Endodermal cell (in vitro differentiated cells): ENCODE measurements at regions not wholly inside any gene's neighbourhood (a gene's known extent, or its start where the extent isn't known, plus 50 kb on each side); places are given as distances from the start of the nearest gene placed in this dataset.

ENCODE experiments used
- DNase-seq: peaks from one replicate; pipeline ENCODE4 v3.0.0-alpha.2; 2017
- H3K27ac ChIP-seq: 2 replicates; pipeline ENCODE4 v1.5.1; 2013; ENCODE audit warnings: mild to moderate bottlenecking, low read depth, low read length, moderate library complexity
- H3K27me3 ChIP-seq: 2 replicates; pipeline ENCODE4 v1.6.1; 2013; ENCODE audit warnings: mild to moderate bottlenecking, low read length, moderate library complexity; ENCODE audit not compliant: insufficient read depth, control insufficient read depth, poor library complexity, severe bottlenecking
- H3K36me3 ChIP-seq: 2 replicates; pipeline ENCODE4 v1.7.0; 2013; ENCODE audit warnings: mild to moderate bottlenecking, low read length, moderate library complexity; ENCODE audit not compliant: control insufficient read depth, insufficient read depth
- H3K4me1 ChIP-seq: one replicate; pipeline ENCODE4 v1.7.0; 2013; ENCODE audit warnings: low read length; ENCODE audit not compliant: control insufficient read depth, insufficient read depth
- H3K4me3 ChIP-seq: 2 replicates; pipeline ENCODE4 v1.5.1; 2013; ENCODE audit warnings: mild to moderate bottlenecking, low read length, moderate library complexity
- H3K9ac ChIP-seq: 2 replicates; pipeline ENCODE4 v1.6.1; 2013; ENCODE audit warnings: mild to moderate bottlenecking, low read length, moderate library complexity; ENCODE audit not compliant: poor library complexity, severe bottlenecking; ENCODE audit errors: extremely low read depth
- H3K9me3 ChIP-seq: 2 replicates; pipeline ENCODE4 v1.6.1; 2013; ENCODE audit warnings: mild to moderate bottlenecking, low read length, moderate library complexity; ENCODE audit not compliant: control insufficient read depth
- H3K27ac Mint-ChIP-seq: 2 replicates; pipeline ENCODE4 v1.8.0; 2020; ENCODE audit warnings: mixed read lengths
- H3K27me3 Mint-ChIP-seq: 2 replicates; pipeline ENCODE4 v1.8.0; 2021; ENCODE audit warnings: mild to moderate bottlenecking, mixed read lengths; ENCODE audit not compliant: insufficient read depth
- H3K36me3 Mint-ChIP-seq: 2 replicates; pipeline ENCODE4 v1.8.0; 2020; ENCODE audit warnings: low read depth, mixed read lengths
- H3K4me1 Mint-ChIP-seq: 2 replicates; pipeline ENCODE4 v1.8.0; 2020; ENCODE audit warnings: mixed read lengths
- H3K4me3 Mint-ChIP-seq: 2 replicates; pipeline ENCODE4 v1.8.0; 2020; ENCODE audit warnings: mild to moderate bottlenecking, moderate library complexity, mixed read lengths
- H3K9me3 Mint-ChIP-seq: 2 replicates; pipeline ENCODE4 v1.8.0; 2020; ENCODE audit warnings: mild to moderate bottlenecking, mixed read lengths
- WGBS, 2 experiments: methylation state at CpG; one replicate each; pipeline versions ENCODE4 v1.1.5 to v1.1.7; 2013; ENCODE audit warnings: missing lambda C conversion rate in 2 of 2, mixed read lengths in 1 of 2; ENCODE audit not compliant: insufficient coverage in 1 of 2, insufficient read length in 1 of 2; 5-methylcytosine and 5-hydroxymethylcytosine counted together
- TF ChIP-seq, protein P1 (sequence below): fragments of 200-600 bp; sonication (generic); conservative IDR thresholded peaks from 2 replicates; pipeline ENCODE4 v1.5.0; 2021; ENCODE audit warnings: antibody characterized with exemption, mild to moderate bottlenecking

DNA sequence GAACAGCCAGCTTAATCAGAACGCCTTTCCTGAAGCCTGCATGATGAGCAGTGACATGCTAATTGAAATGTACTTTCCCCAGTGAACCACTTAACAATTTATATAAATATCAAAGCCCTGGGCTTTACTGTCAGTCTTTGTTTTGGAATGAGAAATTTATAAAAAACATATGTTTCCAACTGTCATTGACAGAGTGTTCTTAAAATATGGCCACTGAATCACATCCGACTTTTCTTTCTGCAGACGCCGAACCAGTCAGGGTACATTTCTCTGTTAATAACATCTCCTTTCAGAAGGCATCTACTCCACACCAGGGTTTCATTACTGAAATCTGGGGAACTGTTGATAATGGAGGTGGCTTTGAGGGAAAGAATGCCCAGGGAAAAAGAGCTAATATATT lies 343.7 kb downstream of the INSIG2 start:
- Mint-ChIP-seq H3K4me1 (no peaks in the 10 kb centered on the region), H3K4me3 (no peak overlapping the region), H3K9me3 (peaks cover 4% of the 10 kb centered on the region), H3K27ac (no peak overlapping the region), H3K36me3 (no peaks in the 10 kb centered on the region), H3K27me3 (peaks cover 2% of the 10 kb centered on the region)
- no peak overlapping the region for H3K4me3 ChIP-seq
- 78 to 100% methylated on average over 1 to 4 of the region's 4 CpGs for WGBS, 2 experiments
- H3K9ac ChIP-seq: no peak overlapping the region
- no peaks in the 10 kb centered on the region for H3K27me3 ChIP-seq
- H3K36me3 ChIP-seq: no peaks in the 10 kb centered on the region
- H3K27ac ChIP-seq: no peak overlapping the region
- H3K4me1 ChIP-seq: no peaks in the 10 kb centered on the region
- TF ChIP-seq, protein P1, sequence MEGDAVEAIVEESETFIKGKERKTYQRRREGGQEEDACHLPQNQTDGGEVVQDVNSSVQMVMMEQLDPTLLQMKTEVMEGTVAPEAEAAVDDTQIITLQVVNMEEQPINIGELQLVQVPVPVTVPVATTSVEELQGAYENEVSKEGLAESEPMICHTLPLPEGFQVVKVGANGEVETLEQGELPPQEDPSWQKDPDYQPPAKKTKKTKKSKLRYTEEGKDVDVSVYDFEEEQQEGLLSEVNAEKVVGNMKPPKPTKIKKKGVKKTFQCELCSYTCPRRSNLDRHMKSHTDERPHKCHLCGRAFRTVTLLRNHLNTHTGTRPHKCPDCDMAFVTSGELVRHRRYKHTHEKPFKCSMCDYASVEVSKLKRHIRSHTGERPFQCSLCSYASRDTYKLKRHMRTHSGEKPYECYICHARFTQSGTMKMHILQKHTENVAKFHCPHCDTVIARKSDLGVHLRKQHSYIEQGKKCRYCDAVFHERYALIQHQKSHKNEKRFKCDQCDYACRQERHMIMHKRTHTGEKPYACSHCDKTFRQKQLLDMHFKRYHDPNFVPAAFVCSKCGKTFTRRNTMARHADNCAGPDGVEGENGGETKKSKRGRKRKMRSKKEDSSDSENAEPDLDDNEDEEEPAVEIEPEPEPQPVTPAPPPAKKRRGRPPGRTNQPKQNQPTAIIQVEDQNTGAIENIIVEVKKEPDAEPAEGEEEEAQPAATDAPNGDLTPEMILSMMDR: no peak
- DNase-seq: no peak
- H3K9me3 ChIP-seq: peaks cover 8% of the 10 kb centered on the region

DNA sequence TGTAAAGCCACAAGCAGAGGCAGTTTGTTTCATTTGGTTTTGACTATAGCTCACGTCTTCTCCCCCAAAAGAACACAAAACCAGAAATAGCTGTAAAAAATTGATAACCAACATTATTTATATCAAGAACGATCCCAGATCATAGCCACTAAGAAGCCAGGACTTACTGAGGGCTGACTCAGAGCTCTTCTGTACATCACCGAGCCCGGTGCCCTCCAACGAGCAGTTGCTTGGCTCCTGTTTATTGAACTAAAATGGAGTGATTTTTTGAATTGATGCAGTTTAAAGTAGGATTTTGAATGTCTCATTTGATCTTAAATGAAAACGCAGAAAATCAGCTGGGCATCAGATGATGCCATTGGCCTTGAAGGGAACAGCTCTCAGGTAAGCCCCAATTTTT lies 343.3 kb downstream of the INSIG2 start:
- peaks cover 2% of the 10 kb centered on the region for H3K27me3 Mint-ChIP-seq
- Histone ChIP-seq H3K36me3 (no peaks in the 10 kb centered on the region), H3K9ac (no peak overlapping the region), H3K4me1 (no peaks in the 10 kb centered on the region), H3K4me3 (no peak overlapping the region), H3K9me3 (peaks cover 8% of the 10 kb centered on the region), H3K27me3 (no peaks in the 10 kb centered on the region), H3K27ac (no peak overlapping the region)
- H3K9me3 Mint-ChIP-seq: peaks cover 4% of the 10 kb centered on the region
- no peak overlapping the region for H3K27ac Mint-ChIP-seq
- no peaks in the 10 kb centered on the region for H3K4me1 Mint-ChIP-seq
- no peak for DNase-seq
- WGBS, 2 experiments: 93 to 100% methylated on average over 6 of the region's 6 CpGs
- H3K4me3 Mint-ChIP-seq: no peak overlapping the region
- TF ChIP-seq, protein P1: no peak
- no peaks in the 10 kb centered on the region for H3K36me3 Mint-ChIP-seq

DNA sequence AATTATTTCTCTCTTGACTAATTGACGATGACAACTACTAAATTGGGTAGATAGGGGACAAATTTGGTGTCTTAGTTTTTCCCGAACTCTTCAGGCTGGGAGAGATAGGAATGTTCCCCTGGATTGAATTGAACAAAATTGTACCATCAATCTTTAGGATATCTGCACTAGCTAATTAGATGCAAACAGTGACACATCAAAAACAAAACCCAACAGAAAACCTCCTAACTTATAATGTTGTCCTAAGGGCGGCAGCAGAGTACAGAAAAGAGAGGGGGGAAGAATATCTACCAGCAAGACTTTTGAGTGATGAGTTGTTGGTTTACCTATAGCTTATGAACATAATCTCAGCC lies 342.9 kb downstream of the INSIG2 start:
- WGBS, 2 experiments: 81% methylated on average over 3 of the region's 3 CpGs; no CpG with 5 or more reads in 1 of the 2 experiments
- H3K36me3 ChIP-seq: no peaks in the 10 kb centered on the region
- TF ChIP-seq, protein P1: peak; percentile 38
- Mint-ChIP-seq H3K4me3 (no peak overlapping the region), H3K27me3 (peaks cover 2% of the 10 kb centered on the region), H3K4me1 (no peaks in the 10 kb centered on the region), H3K36me3 (no peaks in the 10 kb centered on the region), H3K9me3 (peaks cover 4% of the 10 kb centered on the region), H3K27ac (no peak overlapping the region)
- no peak overlapping the region for H3K4me3 ChIP-seq
- no peak overlapping the region for H3K27ac ChIP-seq
- no peaks in the 10 kb centered on the region for H3K27me3 ChIP-seq
- H3K9me3 ChIP-seq: peaks cover 8% of the 10 kb centered on the region
- no peak overlapping the region for H3K9ac ChIP-seq
- no peak for DNase-seq
- no peaks in the 10 kb centered on the region for H3K4me1 ChIP-seq
